Calu3 (cell line): ENCODE measurements at regions not wholly inside any gene's neighbourhood (a gene's known extent, or its start where the extent isn't known, plus 50 kb on each side); places are given as distances from the start of the nearest gene placed in this dataset.

ENCODE experiments used
- BruUV-seq: library from RNA; stranded (reverse); fragments of 400-500 nt; replicated peaks from 2 replicates; lab custom pipeline; 2021; lab: Mats Ljungman, UMichigan
- CTCF ChIA-PET: fragments of 300-600 bp; sonication (Branson Sonifier 250); formaldehyde crosslinking; loops from one replicate; lab custom pipeline; 2022; ENCODE audit warnings: antibody characterized with exemption; lab: Charles Lee
- DNase-seq: peaks from one replicate; pipeline ENCODE4 v3.0.0; 2022
- H3K27ac Mint-ChIP-seq: one replicate; pipeline ENCODE4 v1.8.0; 2022; ENCODE audit warnings: mixed read lengths; ENCODE audit not compliant: unreplicated experiment
- H3K27me3 Mint-ChIP-seq: one replicate; pipeline ENCODE4 v1.8.0; 2022; ENCODE audit warnings: mixed read lengths; ENCODE audit not compliant: unreplicated experiment
- H3K36me3 Mint-ChIP-seq: one replicate; pipeline ENCODE4 v1.8.0; 2022; ENCODE audit warnings: mild to moderate bottlenecking, moderate library complexity, mixed read lengths; ENCODE audit not compliant: insufficient read depth, unreplicated experiment
- H3K4me1 Mint-ChIP-seq: one replicate; pipeline ENCODE4 v1.8.0; 2022; ENCODE audit warnings: mild to moderate bottlenecking, low read depth, mixed read lengths; ENCODE audit not compliant: unreplicated experiment
- H3K4me3 Mint-ChIP-seq: one replicate; pipeline ENCODE4 v1.8.0; 2022; ENCODE audit warnings: mild to moderate bottlenecking, low read depth, moderate library complexity, mixed read lengths; ENCODE audit not compliant: unreplicated experiment
- H3K9me3 Mint-ChIP-seq: one replicate; pipeline ENCODE4 v1.8.0; 2022; ENCODE audit warnings: low read depth, mixed read lengths; ENCODE audit not compliant: unreplicated experiment
- CTCF ChIP-seq: fragments of 200-600 bp; IDR thresholded peaks from one replicate; pipeline ENCODE4 v1.8.0; 2022; ENCODE audit warnings: antibody characterized with exemption; ENCODE audit not compliant: unreplicated experiment
- intact Hi-C: fragments of 100-400 bp; cut with micrococcal nuclease; formaldehyde crosslinking; loops from one replicate; pipeline ENCODE4 v1.10.0; 2022; ENCODE audit not compliant: unreplicated experiment

DNA sequence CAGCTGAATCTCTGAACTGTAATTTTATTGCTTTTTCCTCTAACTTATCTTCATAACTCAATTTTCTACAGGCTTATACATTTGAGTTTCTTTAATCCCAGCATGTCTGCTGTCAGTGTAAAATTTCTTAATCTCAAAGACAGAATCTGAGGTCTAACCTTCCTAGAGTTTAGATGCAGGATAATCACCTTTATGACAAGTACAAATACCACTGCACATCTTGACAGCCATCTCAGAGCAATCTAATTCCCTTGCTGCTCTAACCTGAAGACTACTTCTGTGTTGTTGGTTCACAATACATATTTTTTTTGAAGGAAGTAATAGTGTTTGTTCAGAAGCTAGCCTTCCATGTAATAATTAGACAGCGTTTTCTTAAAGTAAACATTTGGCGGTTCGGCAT lies 424.2 kb upstream of the ZWINT start:
- H3K36me3 Mint-ChIP-seq: no peaks in the 10 kb centered on the region
- H3K4me3 Mint-ChIP-seq: no peak overlapping the region
- CTCF ChIA-PET: no interaction called here
- no peaks in the 10 kb centered on the region for H3K4me1 Mint-ChIP-seq
- DNase-seq: no peak
- H3K9me3 Mint-ChIP-seq: no peaks in the 10 kb centered on the region
- no TSS peak for BruUV-seq
- intact Hi-C loops: no loop called here
- no peak overlapping the region for H3K27ac Mint-ChIP-seq
- TF ChIP-seq CTCF: no peak
- no peaks in the 10 kb centered on the region for H3K27me3 Mint-ChIP-seq

DNA sequence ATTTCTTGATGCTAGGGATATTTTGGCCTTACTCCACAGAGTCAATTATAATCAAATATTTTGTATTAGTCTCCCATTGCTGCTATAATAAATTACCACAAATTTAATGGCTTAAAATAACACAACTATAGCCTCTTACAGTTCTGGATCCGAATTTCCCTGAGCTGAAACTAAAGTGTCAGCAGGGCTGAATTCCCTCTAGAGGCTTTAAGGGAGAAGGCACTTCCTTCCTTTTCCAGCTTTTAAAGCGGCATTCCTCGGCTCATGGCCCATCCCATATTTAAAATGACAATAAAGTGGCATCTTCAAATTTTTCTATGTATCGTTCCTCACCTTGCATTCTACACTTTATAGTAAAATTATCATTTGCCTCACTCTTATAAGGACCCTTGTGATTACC lies 421.4 kb upstream of the ZWINT start:
- H3K4me3 Mint-ChIP-seq: no peak overlapping the region
- CTCF ChIA-PET: interaction anchor here (0.5 kb wide), 1 partner anchor 109 kb away, joined by 3 read pairs; no protein-coding TSS in a partner anchor
- TF ChIP-seq CTCF: no peak
- no peaks in the 10 kb centered on the region for H3K4me1 Mint-ChIP-seq
- no peaks in the 10 kb centered on the region for H3K36me3 Mint-ChIP-seq
- intact Hi-C loops: no loop called here
- H3K27ac Mint-ChIP-seq: no peak overlapping the region
- H3K27me3 Mint-ChIP-seq: no peaks in the 10 kb centered on the region
- DNase-seq: no peak
- BruUV-seq: no TSS peak
- no peaks in the 10 kb centered on the region for H3K9me3 Mint-ChIP-seq

DNA sequence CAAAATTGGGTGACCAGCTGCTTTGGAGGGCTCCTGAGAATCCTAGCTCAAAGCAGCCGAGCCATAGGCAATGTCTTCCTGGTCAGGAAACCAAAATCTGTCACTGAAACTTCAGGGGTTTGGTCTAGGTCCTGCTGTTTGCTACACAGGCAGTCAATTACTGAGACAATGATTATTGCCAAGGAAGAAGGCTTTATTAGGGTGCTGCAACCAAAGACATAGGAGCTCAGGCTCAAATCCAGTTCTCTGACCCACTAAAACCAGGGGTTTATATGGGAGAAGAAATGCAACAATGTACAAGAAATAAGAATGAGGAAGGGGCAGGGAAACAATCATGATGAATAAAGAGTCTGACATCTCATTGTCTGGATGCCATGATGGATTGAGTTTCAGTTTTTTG lies 410.3 kb upstream of the ZWINT start:
- CTCF ChIA-PET: no interaction called here
- intact Hi-C loops: no loop called here
- no peaks in the 10 kb centered on the region for H3K36me3 Mint-ChIP-seq
- no peaks in the 10 kb centered on the region for H3K27me3 Mint-ChIP-seq
- DNase-seq: no peak
- no peak for TF ChIP-seq CTCF
- no peak overlapping the region for H3K27ac Mint-ChIP-seq
- peaks cover 14% of the 10 kb centered on the region for H3K9me3 Mint-ChIP-seq
- no peak overlapping the region for H3K4me3 Mint-ChIP-seq
- BruUV-seq: no TSS peak
- no peaks in the 10 kb centered on the region for H3K4me1 Mint-ChIP-seq

- no peak for TF ChIP-seq CTCF
- H3K27me3 Mint-ChIP-seq: no peaks in the 10 kb centered on the region
- H3K36me3 Mint-ChIP-seq: no peaks in the 10 kb centered on the region
- CTCF ChIA-PET: no interaction called here
- DNase-seq: no peak
- no TSS peak for BruUV-seq
- no peak overlapping the region for H3K4me3 Mint-ChIP-seq
- H3K4me1 Mint-ChIP-seq: no peaks in the 10 kb centered on the region
- no peak overlapping the region for H3K27ac Mint-ChIP-seq
- peaks cover 11% of the 10 kb centered on the region for H3K9me3 Mint-ChIP-seq
- intact Hi-C loops: no loop called here
Measured at GRCh38 chr10:56763090-56763489, 402.0 kb upstream of the ZWINT start.

GRCh38 chr10:56745490-56745889 lies 384.4 kb upstream of the ZWINT start:
- Mint-ChIP-seq H3K9me3 (no peaks in the 10 kb centered on the region), H3K27ac (no peak overlapping the region), H3K36me3 (no peaks in the 10 kb centered on the region), H3K27me3 (no peaks in the 10 kb centered on the region), H3K4me1 (no peaks in the 10 kb centered on the region), H3K4me3 (no peak overlapping the region)
- no peak for DNase-seq
- CTCF ChIA-PET: no interaction called here
- intact Hi-C loops: no loop called here
- no peak for TF ChIP-seq CTCF
- BruUV-seq: no TSS peak
